OCI-LY3 (cell line): ENCODE measurements at regions not wholly inside any gene's neighbourhood (a gene's known extent, or its start where the extent isn't known, plus 50 kb on each side); places are given as distances from the start of the nearest gene placed in this dataset.

ENCODE experiments used
- H2AFZ ChIP-seq: fragments of 200-600, 300-600 bp; shearing (Covaris generic); 2 replicates; pipeline ENCODE4 v1.6.0; 2014; ENCODE audit warnings: antibody characterized with exemption, low read depth, low read length
- H3K27ac ChIP-seq: fragments of 200-600, 300-600 bp; sonication (generic); 2 replicates; pipeline ENCODE4 v1.5.1; 2014; ENCODE audit warnings: mild to moderate bottlenecking, low read length, moderate library complexity, mixed read lengths
- H3K27me3 ChIP-seq: fragments of 200-600, 300-600 bp; sonication (generic); 2 replicates; pipeline ENCODE4 v1.6.1; 2014; ENCODE audit warnings: low read depth, low read length, mixed read lengths
- H3K36me3 ChIP-seq: fragments of 200-600, 300-600 bp; sonication (generic); replicated peaks from 2 replicates; pipeline ENCODE3; 2014; ENCODE audit warnings: low read depth, low read length, mixed read lengths
- H3K4me1 ChIP-seq: fragments of 300-600, 200-600 bp; sonication (generic); 2 replicates; pipeline ENCODE4 v1.6.1; 2014; ENCODE audit warnings: low read length, mixed read lengths
- H3K4me2 ChIP-seq: fragments of 200-600, 300-600 bp; sonication (generic); 2 replicates; pipeline ENCODE4 v1.6.1; 2014; ENCODE audit warnings: low read length, mixed read lengths
- H3K4me3 ChIP-seq: fragments of 300-600, 200-600 bp; sonication (generic); 2 replicates; pipeline ENCODE4 v1.5.1; 2014; ENCODE audit warnings: antibody characterized with exemption, mild to moderate bottlenecking, low read length, moderate library complexity
- H3K79me2 ChIP-seq: fragments of 300-600, 200-600 bp; shearing (Covaris generic); 2 replicates; pipeline ENCODE4 v1.6.1; 2014; ENCODE audit warnings: mild to moderate bottlenecking, low read length, mixed read lengths
- H3K9ac ChIP-seq: fragments of 300-600, 200-600 bp; shearing (Covaris generic); 2 replicates; pipeline ENCODE4 v1.6.0; 2014; ENCODE audit warnings: mild to moderate bottlenecking, low read length, moderate library complexity
- H3K9me3 ChIP-seq: fragments of 200-600, 300-600 bp; shearing (Covaris generic); 2 replicates; pipeline ENCODE4 v1.6.1; 2014; ENCODE audit warnings: low read length, mixed read lengths; ENCODE audit not compliant: insufficient read depth
- H4K20me1 ChIP-seq: fragments of 200-600, 300-600 bp; sonication (generic); 2 replicates; pipeline ENCODE4 v1.6.1; 2016; ENCODE audit warnings: low read length, mixed read lengths; ENCODE audit not compliant: insufficient read depth
- EZH2phosphoT487 ChIP-seq: fragments of 200-600 bp; shearing (Covaris generic); IDR thresholded peaks from 2 replicates; pipeline ENCODE4 v1.6.1; 2018; ENCODE audit warnings: antibody characterized with exemption, mixed run types, low read depth
- TF ChIP-seq, protein P1 (sequence below): fragments of 200-600, 300-600 bp; sonication (generic); IDR thresholded peaks from 2 replicates; pipeline ENCODE4 v1.5.1; 2014; ENCODE audit warnings: antibody characterized with exemption, low read length, low read depth

DNA sequence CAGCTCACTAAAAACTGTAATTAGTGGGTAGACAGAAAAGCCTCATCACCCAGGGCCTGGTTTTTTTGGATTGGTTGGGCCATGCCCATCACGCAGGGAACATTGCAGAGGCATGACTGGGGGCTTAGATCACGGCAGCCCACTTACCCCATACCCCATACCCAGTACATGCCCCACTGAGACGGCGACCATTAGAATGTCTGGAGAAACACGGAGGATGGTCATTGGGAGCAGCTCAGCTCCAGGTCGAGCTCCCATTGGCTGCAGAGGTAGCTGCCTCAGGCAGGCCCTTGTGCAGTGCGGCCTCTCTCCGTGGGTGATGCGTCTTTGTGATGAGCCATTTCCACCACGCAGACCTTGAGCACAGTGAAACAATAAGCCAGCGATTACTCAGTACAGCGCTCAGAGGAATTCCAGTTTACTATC is 204.0 kb downstream of the GADD45G start:
- no peaks in the 10 kb centered on the region for H3K36me3 ChIP-seq
- H3K9me3 ChIP-seq, result no peaks in the 10 kb centered on the region
- H3K4me1 ChIP-seq, result peaks cover 9% of the 10 kb centered on the region
- no peaks in the 10 kb centered on the region for H4K20me1 ChIP-seq
- no peak overlapping the region for H3K4me2 ChIP-seq
- no peaks in the 10 kb centered on the region for H3K27me3 ChIP-seq
- no peak overlapping the region for H3K9ac ChIP-seq
- no peak overlapping the region for H2AFZ ChIP-seq
- H3K27ac ChIP-seq, result no peak overlapping the region
- H3K79me2 ChIP-seq, result no peaks in the 10 kb centered on the region
- no peak overlapping the region for H3K4me3 ChIP-seq
- TF ChIP-seq, protein P1, sequence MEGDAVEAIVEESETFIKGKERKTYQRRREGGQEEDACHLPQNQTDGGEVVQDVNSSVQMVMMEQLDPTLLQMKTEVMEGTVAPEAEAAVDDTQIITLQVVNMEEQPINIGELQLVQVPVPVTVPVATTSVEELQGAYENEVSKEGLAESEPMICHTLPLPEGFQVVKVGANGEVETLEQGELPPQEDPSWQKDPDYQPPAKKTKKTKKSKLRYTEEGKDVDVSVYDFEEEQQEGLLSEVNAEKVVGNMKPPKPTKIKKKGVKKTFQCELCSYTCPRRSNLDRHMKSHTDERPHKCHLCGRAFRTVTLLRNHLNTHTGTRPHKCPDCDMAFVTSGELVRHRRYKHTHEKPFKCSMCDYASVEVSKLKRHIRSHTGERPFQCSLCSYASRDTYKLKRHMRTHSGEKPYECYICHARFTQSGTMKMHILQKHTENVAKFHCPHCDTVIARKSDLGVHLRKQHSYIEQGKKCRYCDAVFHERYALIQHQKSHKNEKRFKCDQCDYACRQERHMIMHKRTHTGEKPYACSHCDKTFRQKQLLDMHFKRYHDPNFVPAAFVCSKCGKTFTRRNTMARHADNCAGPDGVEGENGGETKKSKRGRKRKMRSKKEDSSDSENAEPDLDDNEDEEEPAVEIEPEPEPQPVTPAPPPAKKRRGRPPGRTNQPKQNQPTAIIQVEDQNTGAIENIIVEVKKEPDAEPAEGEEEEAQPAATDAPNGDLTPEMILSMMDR, result no peak

DNA sequence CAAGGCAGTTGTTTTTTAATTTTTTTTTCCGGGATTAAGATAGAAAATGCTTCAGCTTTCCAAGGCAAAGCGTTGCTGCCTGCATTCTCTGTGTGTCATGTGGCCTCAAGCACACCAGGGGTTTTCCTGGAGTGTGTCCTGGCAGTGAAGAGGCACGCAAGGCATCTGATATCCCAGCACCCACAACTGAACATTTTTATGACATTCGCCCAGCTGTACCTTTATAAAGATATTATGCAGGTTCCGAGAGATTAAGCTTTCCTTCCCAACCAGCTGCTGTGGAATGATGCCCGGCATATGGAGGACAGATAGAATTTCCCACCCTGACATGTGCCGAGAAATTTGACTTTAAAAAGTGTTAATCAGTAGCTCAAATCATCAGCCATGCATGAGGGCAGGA is 205.6 kb downstream of the GADD45G start:
- Histone ChIP-seq H2AFZ (no peak overlapping the region), H3K4me1 (peaks cover 23% of the 10 kb centered on the region), H3K9me3 (no peaks in the 10 kb centered on the region), H3K27ac (no peak overlapping the region), H4K20me1 (no peaks in the 10 kb centered on the region), H3K4me2 (no peak overlapping the region), H3K79me2 (no peaks in the 10 kb centered on the region), H3K36me3 (no peaks in the 10 kb centered on the region), H3K4me3 (no peak overlapping the region), H3K9ac (no peak overlapping the region), H3K27me3 (no peaks in the 10 kb centered on the region)
- TF ChIP-seq, protein P1, result no peak
- TF ChIP-seq EZH2phosphoT487, result no peak

DNA sequence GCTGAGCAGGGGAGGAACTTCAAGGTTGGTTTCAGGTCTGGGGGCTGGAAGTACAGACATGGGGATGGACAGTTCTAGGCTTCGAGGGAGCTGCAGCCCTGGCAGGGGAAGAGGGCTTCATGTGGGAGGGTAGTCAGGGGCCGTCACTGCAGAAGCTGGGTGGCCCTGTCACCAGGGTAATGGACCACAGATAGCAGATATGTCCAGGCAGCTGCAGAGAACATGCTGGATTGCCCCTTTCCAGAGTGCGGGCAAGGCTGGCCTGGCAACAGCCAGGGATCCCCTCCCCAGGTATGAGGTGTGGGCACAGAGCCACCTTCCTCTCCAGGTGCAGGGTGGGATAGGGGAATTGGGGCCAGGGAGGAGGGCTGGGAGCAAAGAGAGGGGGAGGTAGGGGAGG is 206.5 kb downstream of the GADD45G start:
- Histone ChIP-seq H3K4me2 (no peak overlapping the region), H3K27me3 (no peaks in the 10 kb centered on the region), H3K9ac (no peak overlapping the region), H3K27ac (no peak overlapping the region), H3K4me3 (no peak overlapping the region), H2AFZ (no peak overlapping the region), H3K79me2 (no peaks in the 10 kb centered on the region), H4K20me1 (no peaks in the 10 kb centered on the region), H3K9me3 (no peaks in the 10 kb centered on the region), H3K4me1 (peaks cover 31% of the 10 kb centered on the region), H3K36me3 (no peaks in the 10 kb centered on the region)
- TF ChIP-seq EZH2phosphoT487, result no peak
- TF ChIP-seq, protein P1, result no peak

DNA sequence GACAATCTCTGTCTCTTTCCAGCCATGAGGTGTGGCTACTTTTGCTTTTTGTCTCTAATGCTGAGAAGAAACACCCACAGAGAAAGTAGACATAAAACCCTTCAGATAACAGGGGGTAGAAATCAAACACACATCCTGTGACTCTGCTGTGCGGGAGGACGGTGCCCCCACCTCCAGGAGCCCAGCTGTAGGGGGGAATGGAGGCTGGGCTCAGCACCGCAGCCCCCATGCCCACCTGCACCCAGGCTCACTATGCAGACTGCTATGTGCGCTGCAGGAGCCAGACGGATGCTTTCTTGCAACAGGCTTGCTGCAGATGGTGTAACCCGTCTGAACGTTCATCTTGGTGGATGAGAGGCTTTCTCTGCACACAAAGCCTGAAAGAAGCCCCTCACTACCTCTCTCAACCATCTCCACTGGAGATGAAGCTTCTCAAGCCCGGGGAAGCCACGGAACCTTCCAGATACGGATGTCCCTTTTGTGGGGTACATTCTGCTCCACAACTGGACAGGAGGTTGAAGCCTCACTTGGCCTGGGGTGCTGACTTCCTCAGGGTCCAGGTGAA is 207.2 kb downstream of the GADD45G start:
- H2AFZ ChIP-seq, result no peak overlapping the region
- no peak overlapping the region for H3K27ac ChIP-seq
- H3K79me2 ChIP-seq, result no peaks in the 10 kb centered on the region
- no peak overlapping the region for H3K4me2 ChIP-seq
- H3K36me3 ChIP-seq, result no peaks in the 10 kb centered on the region
- H3K9me3 ChIP-seq, result no peaks in the 10 kb centered on the region
- no peaks in the 10 kb centered on the region for H3K27me3 ChIP-seq
- TF ChIP-seq, protein P1, result no peak
- TF ChIP-seq EZH2phosphoT487, result no peak
- H3K4me1 ChIP-seq, result peaks cover 37% of the 10 kb centered on the region
- H3K4me3 ChIP-seq, result no peak overlapping the region
- H3K9ac ChIP-seq, result no peak overlapping the region
- no peaks in the 10 kb centered on the region for H4K20me1 ChIP-seq
